Endothelial cell of umbilical vein (primary cell): ENCODE measurements at regions not wholly inside any gene's neighbourhood (a gene's known extent, or its start where the extent isn't known, plus 50 kb on each side); places are given as distances from the start of the nearest gene placed in this dataset.

ENCODE experiments used
- CTCF ChIP-seq, 2 donors: IDR thresholded peaks; 1 replicate in 1 of 2; 2 replicates in 1 of 2; pipeline ENCODE4 v1.5.1; 2011; ENCODE audit warnings: low read length in 2 of 2, mild to moderate bottlenecking in 2 of 2, moderate library complexity in 2 of 2, control low read depth in 1 of 2, inconsistent platforms in 1 of 2, low read depth in 1 of 2; ENCODE audit not compliant: insufficient read depth in 1 of 2; ENCODE audit errors: extremely low read depth in 1 of 2
- EZH2 ChIP-seq: IDR thresholded peaks from 2 replicates; pipeline ENCODE4 v1.6.1; 2012; ENCODE audit warnings: borderline replicate concordance, low read depth, mild to moderate bottlenecking, moderate library complexity, low read length, inconsistent platforms; ENCODE audit not compliant: severe bottlenecking
- GATA2 ChIP-seq: IDR thresholded peaks from 2 replicates; pipeline ENCODE4 v1.7.0; 2011; ENCODE audit warnings: low read depth, mild to moderate bottlenecking, moderate library complexity, mixed read lengths, low read length; ENCODE audit not compliant: insufficient read length, insufficient read depth
- JUN ChIP-seq: IDR thresholded peaks from 2 replicates; pipeline ENCODE4 v1.6.1; 2011; ENCODE audit warnings: borderline replicate concordance, low read depth; ENCODE audit not compliant: insufficient read length, insufficient read depth
- POLR2A ChIP-seq: IDR thresholded peaks from 2 replicates; pipeline ENCODE4 v1.6.1; 2012; ENCODE audit warnings: low read depth, mild to moderate bottlenecking, control low read depth, low read length
- POLR2AphosphoS5 ChIP-seq: IDR thresholded peaks from 2 replicates; pipeline ENCODE4 v1.6.1; 2012; ENCODE audit warnings: low read depth, mild to moderate bottlenecking, control low read depth, low read length, moderate library complexity; ENCODE audit not compliant: insufficient read depth

- TF ChIP-seq GATA2 (no peak), JUN (peak; percentile 32), CTCF (IDR thresholded peaks at IDR 0.05; ENCODE audit: extremely low read depth in 1 of 2, insufficient read depth in 1 of 2, low read depth in 1 of 2, low read length in 2 of 2) (no peak), POLR2AphosphoS5 (no peak), EZH2 (no peak), POLR2A (no peak)
Measured at GRCh38 chr12:124640056-124640455, 72.6 kb upstream of the NCOR2 start.
